GM12891 (cell line): ENCODE measurements at regions not wholly inside any gene's neighbourhood (a gene's known extent, or its start where the extent isn't known, plus 50 kb on each side); places are given as distances from the start of the nearest gene placed in this dataset.

Source experiments
- DNase-seq: peaks from one replicate; pipeline ENCODE4 v3.0.0; 2011; ENCODE audit warnings: low spot score; ENCODE audit not compliant: insufficient read length
- FAIRE-seq: peaks from 2 replicates; lab custom pipeline; 2011; peaks lifted over from hg19 to GRCh38; lab: Jason Lieb, UNC
- PAX5 ChIP-seq: IDR thresholded peaks from 2 replicates; pipeline ENCODE4 v1.6.1; 2011; ENCODE audit warnings: low read length, moderate library complexity, mild to moderate bottlenecking; ENCODE audit not compliant: insufficient read depth, severe bottlenecking
- POLR2A ChIP-seq: IDR thresholded peaks from 2 replicates; pipeline ENCODE4 v1.6.1; 2011; ENCODE audit warnings: low read depth, low read length, control low read depth
- POLR2AphosphoS5 ChIP-seq: IDR thresholded peaks from 2 replicates; pipeline ENCODE4 v1.6.1; 2011; ENCODE audit warnings: low read depth, low read length, control low read depth
- POU2F2 ChIP-seq: IDR thresholded peaks from 2 replicates; pipeline ENCODE4 v1.6.1; 2011; ENCODE audit warnings: low read depth, mild to moderate bottlenecking, control low read depth, low read length, moderate library complexity
- SPI1 ChIP-seq: IDR thresholded peaks from 2 replicates; pipeline ENCODE4 v1.6.1; 2011; ENCODE audit warnings: low read depth, low read length, control low read depth
- TAF1 ChIP-seq: IDR thresholded peaks from 2 replicates; pipeline ENCODE4 v1.6.1; 2011; ENCODE audit warnings: low read depth, low read length, control low read depth

DNA sequence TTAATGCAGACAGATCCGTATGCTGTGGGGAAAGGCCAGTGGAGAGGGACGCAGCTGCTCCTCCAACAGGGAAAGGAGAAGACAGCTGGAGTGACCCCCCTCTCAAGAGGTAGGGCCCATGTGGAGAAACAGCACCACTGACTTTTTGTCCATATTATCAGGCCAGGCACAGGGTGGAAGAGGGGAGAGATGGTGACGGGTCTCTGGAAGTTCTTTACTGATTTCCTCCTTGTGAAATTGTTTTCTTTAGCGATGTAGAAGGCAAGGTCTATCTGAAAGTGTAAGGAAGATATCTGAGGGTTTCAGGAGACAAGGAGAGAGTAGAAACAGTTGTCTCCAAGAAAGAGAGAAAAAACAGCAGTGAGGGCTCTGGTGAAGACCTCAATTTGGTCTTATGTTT is 338.8 kb downstream of the VPS13C start:
- DNase-seq: no peak
- no peak for FAIRE-seq
- TF ChIP-seq POLR2AphosphoS5: no peak
- no peak for TF ChIP-seq PAX5
- no peak for TF ChIP-seq POU2F2
- TF ChIP-seq SPI1: no peak
- no peak for TF ChIP-seq POLR2A
- TF ChIP-seq TAF1: no peak

DNA sequence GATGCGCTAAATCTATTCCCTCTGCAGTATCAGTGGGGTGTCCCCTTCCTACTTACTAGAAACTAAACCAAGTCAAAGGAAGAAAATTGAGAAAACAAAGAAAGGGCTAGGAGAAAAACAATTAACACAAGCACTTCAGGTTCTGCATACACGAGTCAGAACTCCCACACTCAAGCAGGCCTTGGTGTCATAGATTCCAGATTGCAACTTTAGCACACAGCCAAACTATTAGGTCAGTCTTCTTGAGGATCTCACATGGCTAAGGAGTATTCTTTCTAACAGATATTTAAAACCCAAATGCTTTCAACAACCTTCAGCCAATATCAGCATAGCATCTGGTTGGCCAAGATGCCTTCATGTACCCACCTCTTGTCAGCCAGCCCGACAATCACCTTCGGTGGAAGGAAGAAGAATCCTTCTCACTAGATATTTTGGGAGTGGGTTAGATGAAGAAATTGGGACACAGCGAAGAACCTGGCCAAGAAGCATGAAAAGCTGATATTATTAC is 340.0 kb downstream of the VPS13C start:
- no peak for TF ChIP-seq POLR2A
- TF ChIP-seq PAX5: no peak
- TF ChIP-seq TAF1: no peak
- no peak for TF ChIP-seq POLR2AphosphoS5
- TF ChIP-seq POU2F2: no peak
- no peak for TF ChIP-seq SPI1
- no peak for DNase-seq
- no peak for FAIRE-seq

DNA sequence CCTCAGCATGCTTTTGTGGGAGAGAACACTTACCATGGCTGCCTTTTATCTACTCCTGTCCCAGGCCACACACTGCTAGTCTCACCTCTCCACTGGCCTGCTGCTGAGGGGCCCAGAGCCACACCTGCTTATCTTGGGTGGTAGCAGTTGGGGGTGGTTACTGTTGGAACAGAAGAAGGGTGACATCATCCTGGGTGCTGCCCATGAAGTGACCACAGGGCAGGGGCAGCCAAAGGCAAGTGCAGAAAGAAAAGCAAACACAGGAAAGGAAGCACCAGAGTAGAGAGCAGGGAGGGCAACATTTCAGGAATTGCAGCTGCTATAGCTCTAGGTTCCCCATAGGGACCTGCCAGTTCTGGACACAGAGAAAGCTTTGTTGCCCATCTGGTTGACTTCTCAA is 345.2 kb downstream of the VPS13C start:
- no peak for DNase-seq
- no peak for TF ChIP-seq POLR2AphosphoS5
- FAIRE-seq: no peak

DNA sequence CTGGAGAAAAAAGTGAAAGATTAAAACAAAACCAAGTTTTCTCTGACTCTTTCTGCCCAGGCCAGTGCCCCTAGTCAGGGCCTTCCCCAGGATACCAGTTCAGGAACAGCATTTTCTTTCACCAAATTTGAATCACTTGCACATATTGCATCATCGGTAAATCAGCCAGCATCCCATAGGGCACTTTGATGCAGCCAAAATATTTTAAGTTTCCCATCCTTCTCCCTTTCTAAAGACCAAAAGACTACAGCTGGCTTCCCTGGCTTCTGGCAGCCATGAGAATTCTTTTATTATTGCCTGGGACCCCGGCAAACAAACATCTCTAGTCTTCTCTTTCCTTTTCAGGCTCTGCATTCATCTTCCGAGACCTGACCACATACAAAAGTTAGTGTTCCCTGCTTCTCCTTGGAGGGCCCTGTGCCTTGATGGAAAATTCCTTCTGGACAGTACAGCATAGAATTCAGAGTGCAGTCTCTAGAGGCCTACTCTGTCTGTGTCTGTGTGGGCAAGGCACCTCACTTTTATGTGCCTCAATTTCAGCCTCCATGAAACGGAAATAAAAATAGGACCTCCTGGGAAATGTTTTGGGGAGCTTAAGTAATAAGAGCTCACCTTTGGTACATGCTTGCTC is 348.0 kb downstream of the VPS13C start:
- DNase-seq (no peak), FAIRE-seq (no peak)
- TF ChIP-seq PAX5: no peak
- no peak for TF ChIP-seq POLR2A
- no peak for TF ChIP-seq TAF1
- TF ChIP-seq POLR2AphosphoS5: no peak
- no peak for TF ChIP-seq POU2F2
- TF ChIP-seq SPI1: no peak

DNA sequence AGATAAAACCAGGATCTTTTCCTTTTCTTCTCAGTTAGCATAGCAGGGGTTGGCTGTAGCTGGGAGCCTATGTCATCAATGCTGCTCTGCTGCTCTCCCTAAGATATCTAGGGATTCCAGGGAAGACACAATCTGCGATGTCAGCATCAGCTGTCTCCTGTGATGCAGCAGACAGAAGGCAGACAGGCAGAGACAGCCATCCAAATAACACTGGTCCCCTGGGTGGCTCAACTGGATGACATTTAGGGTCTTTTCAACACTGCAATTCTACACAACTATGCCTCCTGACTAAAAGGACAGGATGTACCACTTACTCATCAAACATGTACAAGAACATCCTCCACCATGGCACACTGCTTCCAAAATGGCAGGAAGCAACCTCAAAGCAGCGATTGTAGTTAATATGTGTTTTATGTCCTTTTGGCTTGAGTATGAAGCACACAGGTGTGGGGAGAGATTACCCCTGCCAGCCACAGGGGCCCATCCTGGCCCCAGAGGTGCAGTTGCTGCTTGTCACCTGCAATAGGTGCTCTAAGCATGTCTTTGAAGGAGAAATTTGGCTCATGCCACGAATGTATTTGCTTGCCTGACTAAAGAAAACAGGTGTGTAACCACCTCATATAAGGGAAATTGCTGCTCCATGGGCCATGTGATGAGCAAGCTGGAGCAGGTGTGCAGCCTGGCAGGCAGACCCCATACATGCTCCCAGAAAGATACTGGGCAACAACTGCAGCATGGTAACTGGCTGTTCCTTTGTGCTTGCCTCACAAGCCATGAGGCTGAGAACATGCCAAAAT is 357.8 kb downstream of the VPS13C start:
- FAIRE-seq (no peak), DNase-seq (no peak)
- TF ChIP-seq POLR2A (no peak), POLR2AphosphoS5 (no peak), PAX5 (no peak), SPI1 (no peak), POU2F2 (no peak), TAF1 (no peak)

DNA sequence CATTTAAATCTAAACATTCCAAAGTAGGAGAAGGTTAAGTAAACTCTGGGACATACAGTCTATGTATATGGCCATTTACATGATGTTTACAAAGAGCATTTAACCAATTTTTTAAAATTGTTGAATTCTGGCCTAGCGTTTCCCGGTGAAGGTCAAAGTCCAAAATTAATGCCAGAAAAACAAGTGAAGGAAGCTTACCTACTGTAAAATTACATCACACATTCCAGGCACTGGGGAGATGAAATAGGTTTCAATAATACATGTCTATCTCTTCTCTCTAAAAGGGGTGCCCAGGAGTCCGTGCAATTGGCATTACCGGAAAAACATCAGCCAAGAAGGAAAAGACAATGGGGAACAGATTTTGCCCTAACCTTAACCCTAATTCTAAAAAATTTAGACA is 358.8 kb downstream of the VPS13C start:
- FAIRE-seq (no peak), DNase-seq (no peak)
- TF ChIP-seq POLR2A (no peak), PAX5 (no peak), TAF1 (no peak), SPI1 (no peak), POU2F2 (no peak), POLR2AphosphoS5 (no peak)

DNA sequence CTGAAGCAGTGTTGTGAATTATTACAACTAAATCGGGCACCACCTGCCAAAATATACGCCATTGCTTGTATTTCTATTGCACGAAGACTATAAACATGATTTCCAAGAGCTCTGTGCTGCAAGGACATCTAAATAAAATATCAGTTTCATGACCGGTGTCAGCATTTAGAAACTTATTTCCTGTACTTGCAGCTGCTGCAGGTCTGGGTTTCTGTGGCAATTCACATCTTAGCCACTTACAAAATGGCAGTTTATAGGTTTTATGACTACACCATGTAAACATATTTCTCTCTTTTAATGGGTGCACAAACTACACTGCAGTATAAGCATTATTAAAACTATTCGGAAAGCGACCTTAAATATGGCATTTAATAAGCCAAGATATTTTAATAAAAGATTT is 359.4 kb downstream of the VPS13C start:
- TF ChIP-seq POLR2AphosphoS5: no peak
- TF ChIP-seq POLR2A: no peak
- TF ChIP-seq PAX5: no peak
- no peak for TF ChIP-seq TAF1
- TF ChIP-seq SPI1: no peak
- TF ChIP-seq POU2F2: no peak
- FAIRE-seq (no peak), DNase-seq (no peak)

DNA sequence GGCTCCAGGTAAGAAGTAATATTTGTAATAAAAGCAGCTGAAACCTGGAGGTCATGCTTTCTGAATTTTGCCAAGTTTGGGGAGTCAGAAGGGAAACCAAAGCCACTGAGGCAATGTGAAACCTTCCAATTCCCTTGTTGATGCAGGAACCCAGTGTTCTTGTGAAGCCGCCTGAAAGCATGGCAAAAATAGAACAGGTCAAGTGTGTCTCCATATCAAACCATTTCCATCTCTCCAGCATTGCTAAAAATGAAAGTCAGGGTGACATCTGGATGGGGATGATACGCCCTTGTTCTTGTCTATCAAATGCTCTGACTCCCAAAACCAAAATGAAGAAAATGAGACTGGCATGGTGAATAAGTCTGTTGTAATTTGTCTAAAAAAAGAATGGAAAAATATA is 362.5 kb downstream of the VPS13C start:
- FAIRE-seq: no peak

DNA sequence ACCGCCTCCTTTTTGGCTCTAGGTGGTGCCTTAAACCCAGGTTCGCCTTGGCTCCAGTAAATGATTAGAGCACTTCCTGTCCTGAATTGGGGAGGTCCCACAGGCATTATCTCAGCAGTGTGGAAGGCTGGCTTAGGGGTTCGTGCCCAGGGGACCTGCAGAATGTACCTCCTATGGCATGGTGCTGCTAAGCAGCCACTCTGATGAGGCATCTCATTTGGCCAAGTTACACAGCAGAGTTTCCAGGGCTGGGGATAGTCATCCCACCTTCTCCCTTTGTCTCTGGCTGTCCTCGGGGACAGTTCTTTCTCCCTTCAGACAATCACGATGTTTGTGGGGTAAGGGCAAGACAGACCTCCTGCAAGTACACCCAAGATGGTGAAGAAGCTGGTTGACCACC is 371.2 kb downstream of the VPS13C start:
- TF ChIP-seq POU2F2: no peak
- no peak for TF ChIP-seq POLR2A
- no peak for TF ChIP-seq SPI1
- no peak for TF ChIP-seq PAX5
- no peak for TF ChIP-seq POLR2AphosphoS5
- FAIRE-seq (no peak), DNase-seq (no peak)

More for the DNA sequence above, 362.5 kb downstream of the VPS13C start:
- DNase-seq: no peak
- TF ChIP-seq SPI1 (no peak), POLR2A (no peak), TAF1 (no peak), PAX5 (no peak), POU2F2 (no peak), POLR2AphosphoS5 (no peak)

DNA sequence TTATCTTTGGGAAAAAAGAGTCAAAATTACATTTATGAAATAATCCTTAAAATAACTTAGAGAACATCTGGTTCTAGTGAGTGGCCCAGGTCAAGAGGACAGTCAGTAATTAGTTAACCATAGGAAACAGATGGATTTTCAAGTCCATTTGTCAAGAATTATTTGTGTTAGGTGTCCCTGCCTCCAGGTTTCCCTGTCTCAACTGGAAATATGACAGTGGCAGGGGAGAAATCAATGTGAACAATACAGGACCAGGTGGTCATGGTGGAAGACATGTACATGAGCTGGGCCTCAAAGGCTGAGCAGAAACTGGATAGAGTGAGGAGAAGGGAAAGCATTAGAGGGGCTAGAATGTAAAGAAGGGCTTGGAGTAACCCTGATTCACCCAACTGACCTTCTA is 372.6 kb downstream of the VPS13C start:
- no peak for TF ChIP-seq SPI1
- no peak for TF ChIP-seq POLR2AphosphoS5
- no peak for TF ChIP-seq POU2F2
- TF ChIP-seq POLR2A: no peak
- no peak for TF ChIP-seq PAX5
- TF ChIP-seq TAF1: no peak
- FAIRE-seq (no peak), DNase-seq (no peak)

DNA sequence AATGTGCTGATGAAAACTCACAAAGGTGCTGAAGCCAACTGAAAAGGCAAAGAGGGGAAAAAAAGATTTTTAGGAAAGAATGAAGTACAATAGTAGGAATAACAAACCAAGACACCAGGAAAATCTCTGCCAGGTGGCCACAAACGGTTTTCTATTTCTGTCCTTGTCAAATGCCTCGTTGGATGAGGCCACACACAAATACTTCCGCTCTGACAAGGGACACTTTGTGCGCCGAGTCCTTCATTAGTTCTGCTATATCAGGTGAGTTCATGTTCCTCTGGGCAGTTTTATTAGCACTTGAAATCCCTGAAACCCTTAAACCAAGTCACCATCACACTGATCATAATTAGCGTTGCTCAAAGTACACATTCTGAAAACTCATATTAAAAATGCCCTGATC is 373.1 kb downstream of the VPS13C start:
- DNase-seq: no peak
- TF ChIP-seq PAX5: no peak
- TF ChIP-seq SPI1: no peak
- no peak for FAIRE-seq
